Liver (tissue), 8 donors: ENCODE measurements at regions not wholly inside any gene's neighbourhood (a gene's known extent, or its start where the extent isn't known, plus 50 kb on each side); places are given as distances from the start of the nearest gene placed in this dataset.

Experiments
- DNase-seq: peaks from one replicate; pipeline ENCODE4 v3.0.0-alpha.2; 2017; ENCODE audit warnings: low spot score
- H3K27ac ChIP-seq, 2 donors: one replicate each; pipeline ENCODE4 v1.7.0; 2013; ENCODE audit warnings: inconsistent platforms in 2 of 2, low read length in 2 of 2, control low read depth in 1 of 2, low read depth in 1 of 2, mild to moderate bottlenecking in 1 of 2
- H3K27me3 ChIP-seq, 4 donors: one replicate each; pipeline versions ENCODE4 v1.6.1 to v1.7.0; 2013; ENCODE audit warnings: low read length in 3 of 4, inconsistent platforms in 1 of 4, mild to moderate bottlenecking in 1 of 4, moderate library complexity in 1 of 4; ENCODE audit not compliant: control insufficient read depth in 4 of 4, insufficient read depth in 4 of 4
- H3K36me3 ChIP-seq, 4 donors: one replicate each; pipeline versions ENCODE4 v1.6.1 to v1.7.0; 2013; ENCODE audit warnings: low read length in 3 of 4, mild to moderate bottlenecking in 3 of 4, low read depth in 1 of 4, moderate library complexity in 1 of 4; ENCODE audit not compliant: control insufficient read depth in 4 of 4, insufficient read depth in 3 of 4
- H3K4me1 ChIP-seq, 4 donors: one replicate each; pipeline versions ENCODE4 v1.6.1 to v1.7.0; 2013; ENCODE audit warnings: low read length in 3 of 4, mild to moderate bottlenecking in 3 of 4, moderate library complexity in 1 of 4; ENCODE audit not compliant: control insufficient read depth in 4 of 4, insufficient read depth in 4 of 4
- H3K4me3 ChIP-seq, 3 donors: one replicate each; pipeline versions ENCODE4 v1.6.1 to v1.7.0; 2013; ENCODE audit warnings: low read length in 3 of 3, control low read depth in 1 of 3, low read depth in 1 of 3, mild to moderate bottlenecking in 1 of 3
- H3K9ac ChIP-seq, 2 donors: one replicate each; pipeline ENCODE4 v1.7.0; 2013; ENCODE audit warnings: low read length in 2 of 2, mild to moderate bottlenecking in 2 of 2, moderate library complexity in 2 of 2, control low read depth in 1 of 2, low read depth in 1 of 2
- H3K9me3 ChIP-seq, 4 donors: one replicate each; pipeline versions ENCODE4 v1.6.1 to v1.7.0; 2013; ENCODE audit warnings: low read length in 3 of 4; ENCODE audit not compliant: control insufficient read depth in 4 of 4
- ATF3 ChIP-seq: IDR thresholded peaks from 2 replicates; pipeline ENCODE4 v1.6.1; 2016; ENCODE audit warnings: antibody characterized with exemption
- CTCF ChIP-seq: fragments of 150-350 bp; IDR thresholded peaks from 2 replicates; pipeline ENCODE4 v1.5.1; 2017; ENCODE audit warnings: improper control_type of control experiment, low read depth, low read length; ENCODE audit not compliant: missing input control
- EGR1 ChIP-seq, 2 donors: IDR thresholded peaks; 2 replicates each; pipeline ENCODE4 v1.6.1; 2016 to 2018; ENCODE audit warnings: antibody characterized with exemption in 2 of 2, low read depth in 2 of 2
- FOXA1 ChIP-seq: IDR thresholded peaks from 2 replicates; pipeline ENCODE4 v1.6.1; 2016; ENCODE audit warnings: antibody characterized with exemption
- FOXA2 ChIP-seq: IDR thresholded peaks from 2 replicates; pipeline ENCODE4 v1.6.1; 2016; ENCODE audit warnings: antibody characterized with exemption
- GABPA ChIP-seq, 2 donors: IDR thresholded peaks in 1 of 2; conservative IDR thresholded peaks in 1 of 2; 2 replicates each; pipeline ENCODE4 v1.6.1; 2016; ENCODE audit warnings: antibody characterized with exemption in 2 of 2, mild to moderate bottlenecking in 1 of 2, moderate library complexity in 1 of 2
- HNF4A ChIP-seq, 2 donors: conservative IDR thresholded peaks; 2 replicates each; pipeline ENCODE4 v1.6.1; 2016; ENCODE audit warnings: antibody characterized with exemption in 2 of 2, mild to moderate bottlenecking in 2 of 2
- HNF4G ChIP-seq: IDR thresholded peaks from 2 replicates; pipeline ENCODE4 v1.6.1; 2016; ENCODE audit warnings: antibody characterized with exemption
- JUND ChIP-seq, 2 donors: IDR thresholded peaks; 2 replicates each; pipeline ENCODE4 v1.6.1; 2016; ENCODE audit warnings: antibody characterized with exemption in 2 of 2
- NR2F2 ChIP-seq: IDR thresholded peaks from 2 replicates; pipeline ENCODE4 v1.6.1; 2016; ENCODE audit warnings: antibody characterized with exemption
- RAD21 ChIP-seq, 2 donors: IDR thresholded peaks; 2 replicates each; pipeline ENCODE4 v1.6.1; 2016; ENCODE audit warnings: antibody characterized with exemption in 2 of 2, mild to moderate bottlenecking in 2 of 2
- REST ChIP-seq: IDR thresholded peaks from 2 replicates; pipeline ENCODE4 v1.6.1; 2016; ENCODE audit warnings: antibody characterized with exemption, mild to moderate bottlenecking
- RXRA ChIP-seq, 2 donors: IDR thresholded peaks; 2 replicates each; pipeline ENCODE4 v1.6.1; 2017 to 2018; ENCODE audit warnings: antibody characterized with exemption in 2 of 2, mild to moderate bottlenecking in 1 of 2
- SP1 ChIP-seq: IDR thresholded peaks from 2 replicates; pipeline ENCODE4 v1.6.1; 2018; ENCODE audit warnings: antibody characterized with exemption, mild to moderate bottlenecking
- TAF1 ChIP-seq: conservative IDR thresholded peaks from 2 replicates; pipeline ENCODE4 v1.6.1; 2016; ENCODE audit warnings: antibody characterized with exemption, mild to moderate bottlenecking
- YY1 ChIP-seq: IDR thresholded peaks from 2 replicates; pipeline ENCODE4 v1.6.1; 2016; ENCODE audit warnings: antibody characterized with exemption, mild to moderate bottlenecking
- WGBS: extraction: QIAGEN DNeasy Blood & Tissue Kit; methylation state at CpG from one replicate; pipeline ENCODE4 v1.1.7; 2013; 5-methylcytosine and 5-hydroxymethylcytosine counted together
- TF ChIP-seq, protein P1 (sequence below): IDR thresholded peaks from 2 replicates; pipeline ENCODE4 v1.6.1; 2016; ENCODE audit warnings: antibody characterized with exemption
- donor health status: healthy.
- donor health status: healthy.
- donor health status: healthy.
- donor health status: healthy.
- donor health status: healthy.

- Histone ChIP-seq H3K36me3 (no peaks in the 10 kb centered on the region), H3K4me3 (no peak overlapping the region), H3K9ac (no peak overlapping the region), H3K9me3 (no peaks in the 10 kb centered on the region), H3K4me1 (no peaks in the 10 kb centered on the region), H3K27me3 (peaks cover 0 to 4% (median 2%) of the 10 kb centered on the region in 4 donors), H3K27ac (no peak overlapping the region)
- DNase-seq, result no peak
- TF ChIP-seq NR2F2 (no peak), REST (no peak), GABPA (IDR thresholded peaks at IDR 0.05 in 1 of 2, conservative IDR thresholded peaks at IDR 0.05 in 1 of 2) (no peak), ATF3 (no peak), YY1 (no peak), RXRA (IDR thresholded peaks at IDR 0.05) (no peak), HNF4G (no peak), EGR1 (IDR thresholded peaks at IDR 0.05; ENCODE audit: low read depth in 2 of 2) (no peak), CTCF (no peak), HNF4A (conservative IDR thresholded peaks at IDR 0.05) (no peak), JUND (IDR thresholded peaks at IDR 0.05) (no peak), FOXA1 (no peak), SP1 (no peak)
- TF ChIP-seq, protein P1, sequence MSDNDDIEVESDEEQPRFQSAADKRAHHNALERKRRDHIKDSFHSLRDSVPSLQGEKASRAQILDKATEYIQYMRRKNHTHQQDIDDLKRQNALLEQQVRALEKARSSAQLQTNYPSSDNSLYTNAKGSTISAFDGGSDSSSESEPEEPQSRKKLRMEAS, result no peak
Observed at GRCh38 chr11:33540427-33540826, 160.2 kb downstream of the C11orf91 start.

- 69% methylated on average over 3 of the region's 3 CpGs for WGBS
Observed at GRCh38 chr11:33539751-33540150, 160.9 kb downstream of the C11orf91 start.

More at GRCh38 chr11:33539751-33540150, 160.9 kb downstream of the C11orf91 start:
- Histone ChIP-seq H3K9me3 (peaks cover 0 to 2% (median 0%) of the 10 kb centered on the region in 4 donors), H3K9ac (no peak overlapping the region), H3K4me1 (no peaks in the 10 kb centered on the region), H3K27me3 (peaks cover 0 to 4% (median 2%) of the 10 kb centered on the region in 4 donors), H3K27ac (no peak overlapping the region), H3K36me3 (no peaks in the 10 kb centered on the region), H3K4me3 (no peak overlapping the region)
- no peak for DNase-seq
- no peak for TF ChIP-seq NR2F2
- TF ChIP-seq RAD21 (IDR thresholded peaks at IDR 0.05), result no peak
- TF ChIP-seq FOXA2, result no peak
- TF ChIP-seq CTCF, result no peak
- TF ChIP-seq TAF1, result no peak
- TF ChIP-seq, protein P1, result no peak
- no peak for TF ChIP-seq ATF3
- no peak for TF ChIP-seq HNF4G
- no peak for TF ChIP-seq JUND (IDR thresholded peaks at IDR 0.05)
- no peak for TF ChIP-seq YY1
- no peak for TF ChIP-seq EGR1 (IDR thresholded peaks at IDR 0.05; ENCODE audit: low read depth in 2 of 2)
- TF ChIP-seq REST, result no peak
- no peak for TF ChIP-seq RXRA (IDR thresholded peaks at IDR 0.05)
